ENCODE measurements at regions not wholly inside any gene's neighbourhood (a gene's known extent, or its start where the extent isn't known, plus 50 kb on each side); places are given as distances from the start of the nearest gene placed in this dataset.

GRCh38 chr9:95643619-95644018 lies 126.8 kb upstream of the PTCH1 start:
- no peak for TF ChIP-seq CTCF (IDR thresholded peaks at IDR 0.05)
- TF ChIP-seq POLR2A (IDR thresholded peaks at IDR 0.05) = no peak
